Central memory CD8-positive, alpha-beta T cell (primary cell): ENCODE measurements at regions not wholly inside any gene's neighbourhood (a gene's known extent, or its start where the extent isn't known, plus 50 kb on each side); places are given as distances from the start of the nearest gene placed in this dataset.

Experiments used
- ATAC-seq: fragments of 150-1000 bp; cut with Tn5 transposase; replicated peaks from 2 replicates; pipeline ENCODE4 v1.10.0; 2022; ENCODE audit warnings: mild to moderate bottlenecking, moderate FRiP score, moderate number of reproducible peaks; ENCODE audit not compliant: poor library complexity, severe bottlenecking; ENCODE audit errors: extremely low read depth
- DNase-seq, 2 donors: peaks; one replicate each; pipeline ENCODE4 v3.0.0; 2021; ENCODE audit warnings: low spot score in 2 of 2
- H3K27ac Mint-ChIP-seq: one replicate; pipeline ENCODE4 v1.8.0; 2022; ENCODE audit warnings: low read depth, mild to moderate bottlenecking, moderate library complexity, mixed read lengths
- H3K27me3 Mint-ChIP-seq: one replicate; pipeline ENCODE4 v1.8.0; 2022; ENCODE audit warnings: mixed read lengths
- H3K36me3 Mint-ChIP-seq: one replicate; pipeline ENCODE4 v1.8.0; 2022; ENCODE audit warnings: mild to moderate bottlenecking, moderate library complexity, mixed read lengths; ENCODE audit not compliant: insufficient read depth
- H3K4me1 Mint-ChIP-seq: one replicate; pipeline ENCODE4 v1.8.0; 2022; ENCODE audit warnings: mixed read lengths
- H3K4me3 Mint-ChIP-seq: one replicate; pipeline ENCODE4 v1.8.0; 2022; ENCODE audit warnings: mild to moderate bottlenecking, moderate library complexity, mixed read lengths
- H3K9me3 Mint-ChIP-seq: one replicate; pipeline ENCODE4 v1.8.0; 2022; ENCODE audit warnings: mixed read lengths

- Mint-ChIP-seq H3K36me3 (no peaks in the 10 kb centered on the region), H3K4me1 (no peaks in the 10 kb centered on the region), H3K9me3 (peaks cover 12% of the 10 kb centered on the region), H3K27ac (no peak overlapping the region), H3K4me3 (no peak overlapping the region), H3K27me3 (no peaks in the 10 kb centered on the region)
- ATAC-seq (no peak), DNase-seq (no peak)
Observed at GRCh38 chr3:6578526-6578925, 282.4 kb upstream of the GRM7 start.

GRCh38 chr3:6580808-6581207, 280.1 kb upstream of the GRM7 start:
- peaks cover 12% of the 10 kb centered on the region for H3K9me3 Mint-ChIP-seq
- H3K4me1 Mint-ChIP-seq, result no peaks in the 10 kb centered on the region
- DNase-seq, result no peak
- H3K36me3 Mint-ChIP-seq, result no peaks in the 10 kb centered on the region
- no peak overlapping the region for H3K27ac Mint-ChIP-seq
- no peak for ATAC-seq
- no peak overlapping the region for H3K4me3 Mint-ChIP-seq
- H3K27me3 Mint-ChIP-seq, result no peaks in the 10 kb centered on the region

- no peak for ATAC-seq
- H3K9me3 Mint-ChIP-seq, result peaks cover 25% of the 10 kb centered on the region
- H3K36me3 Mint-ChIP-seq, result no peaks in the 10 kb centered on the region
- no peak for DNase-seq
- no peaks in the 10 kb centered on the region for H3K4me1 Mint-ChIP-seq
- no peaks in the 10 kb centered on the region for H3K27me3 Mint-ChIP-seq
- no peak overlapping the region for H3K4me3 Mint-ChIP-seq
- H3K27ac Mint-ChIP-seq, result no peak overlapping the region
Observed at GRCh38 chr3:6585360-6585759, 275.6 kb upstream of the GRM7 start.

GRCh38 chr3:6600237-6600636, 260.7 kb upstream of the GRM7 start:
- Mint-ChIP-seq H3K4me1 (no peaks in the 10 kb centered on the region), H3K36me3 (no peaks in the 10 kb centered on the region), H3K27ac (no peak overlapping the region)

GRCh38 chr3:6601374-6601773, 259.5 kb upstream of the GRM7 start:
- no peak for ATAC-seq
- Mint-ChIP-seq H3K36me3 (no peaks in the 10 kb centered on the region), H3K4me3 (no peak overlapping the region), H3K9me3 (peaks cover 37% of the 10 kb centered on the region), H3K4me1 (no peaks in the 10 kb centered on the region), H3K27me3 (no peaks in the 10 kb centered on the region), H3K27ac (no peak overlapping the region)
- no peak for DNase-seq

More at GRCh38 chr3:6600237-6600636, 260.7 kb upstream of the GRM7 start:
- ATAC-seq (no peak), DNase-seq (no peak)
- H3K9me3 Mint-ChIP-seq, result peaks cover 37% of the 10 kb centered on the region
- no peaks in the 10 kb centered on the region for H3K27me3 Mint-ChIP-seq
- no peak overlapping the region for H3K4me3 Mint-ChIP-seq

GRCh38 chr3:6602329-6602728, 258.6 kb upstream of the GRM7 start:
- no peak overlapping the region for H3K27ac Mint-ChIP-seq
- H3K36me3 Mint-ChIP-seq, result no peaks in the 10 kb centered on the region
- DNase-seq, result no peak
- no peaks in the 10 kb centered on the region for H3K4me1 Mint-ChIP-seq
- no peak for ATAC-seq
- H3K4me3 Mint-ChIP-seq, result no peak overlapping the region
- no peaks in the 10 kb centered on the region for H3K27me3 Mint-ChIP-seq
- H3K9me3 Mint-ChIP-seq, result peaks cover 31% of the 10 kb centered on the region

- ATAC-seq (no peak), DNase-seq (no peak)
- Mint-ChIP-seq H3K4me3 (no peak overlapping the region), H3K4me1 (no peaks in the 10 kb centered on the region), H3K27ac (no peak overlapping the region), H3K9me3 (peaks cover 33% of the 10 kb centered on the region), H3K27me3 (no peaks in the 10 kb centered on the region), H3K36me3 (no peaks in the 10 kb centered on the region)
Observed at GRCh38 chr3:6605227-6605626, 255.7 kb upstream of the GRM7 start.

GRCh38 chr3:6608843-6609242, 252.1 kb upstream of the GRM7 start:
- H3K4me3 Mint-ChIP-seq, result no peak overlapping the region
- no peaks in the 10 kb centered on the region for H3K4me1 Mint-ChIP-seq
- peaks cover 17% of the 10 kb centered on the region for H3K9me3 Mint-ChIP-seq
- DNase-seq (no peak), ATAC-seq (no peak)
- no peaks in the 10 kb centered on the region for H3K27me3 Mint-ChIP-seq
- H3K27ac Mint-ChIP-seq, result no peak overlapping the region
- no peaks in the 10 kb centered on the region for H3K36me3 Mint-ChIP-seq

GRCh38 chr3:6612034-6612616, 248.8 kb upstream of the GRM7 start:
- ATAC-seq, result no peak
- peaks cover 11% of the 10 kb centered on the region for H3K9me3 Mint-ChIP-seq
- H3K27me3 Mint-ChIP-seq, result no peaks in the 10 kb centered on the region
- H3K27ac Mint-ChIP-seq, result no peak overlapping the region
- H3K4me3 Mint-ChIP-seq, result no peak overlapping the region
- H3K4me1 Mint-ChIP-seq, result no peaks in the 10 kb centered on the region
- H3K36me3 Mint-ChIP-seq, result no peaks in the 10 kb centered on the region
- no peak for DNase-seq

- DNase-seq (no peak), ATAC-seq (no peak)
- Mint-ChIP-seq H3K36me3 (no peaks in the 10 kb centered on the region), H3K27ac (no peak overlapping the region), H3K27me3 (no peaks in the 10 kb centered on the region), H3K4me3 (no peak overlapping the region), H3K9me3 (peaks cover 20% of the 10 kb centered on the region), H3K4me1 (no peaks in the 10 kb centered on the region)
Observed at GRCh38 chr3:6622260-6622659, 238.7 kb upstream of the GRM7 start.

GRCh38 chr3:6622712-6623111, 238.2 kb upstream of the GRM7 start:
- no peaks in the 10 kb centered on the region for H3K36me3 Mint-ChIP-seq
- DNase-seq (no peak), ATAC-seq (no peak)
- H3K27ac Mint-ChIP-seq, result no peak overlapping the region
- H3K9me3 Mint-ChIP-seq, result peaks cover 19% of the 10 kb centered on the region
- H3K27me3 Mint-ChIP-seq, result no peaks in the 10 kb centered on the region
- H3K4me1 Mint-ChIP-seq, result no peaks in the 10 kb centered on the region
- H3K4me3 Mint-ChIP-seq, result no peak overlapping the region

GRCh38 chr3:6631376-6631775, 229.5 kb upstream of the GRM7 start:
- H3K4me3 Mint-ChIP-seq, result no peak overlapping the region
- peaks cover 11% of the 10 kb centered on the region for H3K9me3 Mint-ChIP-seq
- no peak for ATAC-seq
- no peak for DNase-seq
- H3K27me3 Mint-ChIP-seq, result no peaks in the 10 kb centered on the region
- H3K4me1 Mint-ChIP-seq, result no peaks in the 10 kb centered on the region
- no peak overlapping the region for H3K27ac Mint-ChIP-seq
- H3K36me3 Mint-ChIP-seq, result no peaks in the 10 kb centered on the region

GRCh38 chr3:6640907-6641306, 220.0 kb upstream of the GRM7 start:
- no peak for ATAC-seq
- Mint-ChIP-seq H3K4me1 (no peaks in the 10 kb centered on the region), H3K9me3 (peaks cover 15% of the 10 kb centered on the region), H3K27me3 (no peaks in the 10 kb centered on the region), H3K27ac (no peak overlapping the region), H3K36me3 (no peaks in the 10 kb centered on the region), H3K4me3 (no peak overlapping the region)
- DNase-seq, result no peak
